ENCODE measurements at regions not wholly inside any gene's neighbourhood (a gene's known extent, or its start where the extent isn't known, plus 50 kb on each side); places are given as distances from the start of the nearest gene placed in this dataset.
"Not testable (repeated sequence)": the region's sequence is repeated elsewhere in the genome, so short reads cannot be mapped to it uniquely, and the experiment has no call there.

GRCh38 chr7:150113301-150113700 lies 209.9 kb upstream of the LRRC61 start:
- DNase-seq (ENCODE audit: low read depth); H3K4me3 ChIP-seq (ENCODE audit: low read depth, low read length): not testable (repeated sequence)

- not testable (repeated sequence) for H3K4me3 ChIP-seq (ENCODE audit: low read depth, low read length); DNase-seq (ENCODE audit: low read depth)
These were observed 208.6 kb upstream of the LRRC61 start for GRCh38 chr7:150114591-150114990.

- not testable (repeated sequence) for DNase-seq (ENCODE audit: low read depth); H3K4me3 ChIP-seq (ENCODE audit: low read depth, low read length)
These were observed 203.2 kb upstream of the LRRC61 start for GRCh38 chr7:150119966-150120365.

- H3K4me3 ChIP-seq (ENCODE audit: low read depth, low read length) = not testable (repeated sequence)
These were observed 197.3 kb upstream of the LRRC61 start for GRCh38 chr7:150125831-150126230.

GRCh38 chr7:150134451-150134850 lies 188.7 kb upstream of the LRRC61 start:
- DNase-seq (ENCODE audit: low read depth); H3K4me3 ChIP-seq (ENCODE audit: low read depth, low read length): not testable (repeated sequence)

More at GRCh38 chr7:150125831-150126230, 197.3 kb upstream of the LRRC61 start:
- DNase-seq (ENCODE audit: low read depth) = not testable (repeated sequence)

- DNase-seq (ENCODE audit: low read depth); H3K4me3 ChIP-seq (ENCODE audit: low read depth, low read length): not testable (repeated sequence)
These were observed 187.4 kb upstream of the LRRC61 start for GRCh38 chr7:150135620-150136190.

- H3K4me3 ChIP-seq (ENCODE audit: low read depth, low read length); DNase-seq (ENCODE audit: low read depth): not testable (repeated sequence)
These were observed 183.3 kb upstream of the LRRC61 start for GRCh38 chr7:150139840-150140239.

- not testable (repeated sequence) for DNase-seq (ENCODE audit: low read depth); H3K4me3 ChIP-seq (ENCODE audit: low read depth, low read length)
These were observed 181.4 kb upstream of the LRRC61 start for GRCh38 chr7:150141525-150142345.

- H3K4me3 ChIP-seq (ENCODE audit: low read depth, low read length); DNase-seq (ENCODE audit: low read depth): not testable (repeated sequence)
These were observed 177.0 kb upstream of the LRRC61 start for GRCh38 chr7:150146124-150146523.

GRCh38 chr7:150147524-150147923 lies 175.6 kb upstream of the LRRC61 start:
- not testable (repeated sequence) for DNase-seq (ENCODE audit: low read depth)

GRCh38 chr7:150156015-150156414 lies 167.1 kb upstream of the LRRC61 start:
- not testable (repeated sequence) for H3K4me3 ChIP-seq (ENCODE audit: low read depth, low read length)
- peak; percentile 18 for DNase-seq (ENCODE audit: low read depth)

More at GRCh38 chr7:150147524-150147923, 175.6 kb upstream of the LRRC61 start:
- H3K4me3 ChIP-seq (ENCODE audit: low read depth, low read length) = not testable (repeated sequence)

- not testable (repeated sequence) for DNase-seq (ENCODE audit: low read depth); H3K4me3 ChIP-seq (ENCODE audit: low read depth, low read length)
These were observed 164.5 kb upstream of the LRRC61 start for GRCh38 chr7:150158696-150159095.

- not testable (repeated sequence) for DNase-seq (ENCODE audit: low read depth); H3K4me3 ChIP-seq (ENCODE audit: low read depth, low read length)
These were observed 153.6 kb upstream of the LRRC61 start for GRCh38 chr7:150169515-150169914.

GRCh38 chr7:150169943-150170490 lies 153.1 kb upstream of the LRRC61 start:
- H3K4me3 ChIP-seq (ENCODE audit: low read depth, low read length); DNase-seq (ENCODE audit: low read depth): not testable (repeated sequence)

- not testable (repeated sequence) for DNase-seq (ENCODE audit: low read depth); H3K4me3 ChIP-seq (ENCODE audit: low read depth, low read length)
These were observed 139.6 kb upstream of the LRRC61 start for GRCh38 chr7:150183602-150184001.

- peak; percentile 78 for DNase-seq (ENCODE audit: low read depth)
- H3K4me3 ChIP-seq (ENCODE audit: low read depth, low read length) = not testable (repeated sequence)
These were observed 133.2 kb upstream of the LRRC61 start for GRCh38 chr7:150189963-150190362.

GRCh38 chr7:150192541-150192940 lies 130.6 kb upstream of the LRRC61 start:
- DNase-seq (ENCODE audit: low read depth) = peak; percentile 2
- H3K4me3 ChIP-seq (ENCODE audit: low read depth, low read length) = not testable (repeated sequence)

GRCh38 chr7:150193866-150194265 lies 129.3 kb upstream of the LRRC61 start:
- not testable (repeated sequence) for H3K4me3 ChIP-seq (ENCODE audit: low read depth, low read length); DNase-seq (ENCODE audit: low read depth)

Measured in fibroblast of villous mesenchyme (primary cell).